ENCODE measurements at regions not wholly inside any gene's neighbourhood (a gene's known extent, or its start where the extent isn't known, plus 50 kb on each side); places are given as distances from the start of the nearest gene placed in this dataset.

- DNase-seq (ENCODE audit: low spot score) = no peak
Observed at GRCh38 chr12:87160848-87161601, 868.2 kb downstream of the C12orf50 start.

- DNase-seq (ENCODE audit: low spot score) = peak; percentile 37
Observed at GRCh38 chr12:87157791-87158190, 871.4 kb downstream of the C12orf50 start.

GRCh38 chr12:87155621-87156020 is 873.6 kb downstream of the C12orf50 start:
- DNase-seq (ENCODE audit: low spot score) = no peak

- no peak for DNase-seq (ENCODE audit: low spot score)
Observed at GRCh38 chr12:87152841-87153528, 876.2 kb downstream of the C12orf50 start.

GRCh38 chr12:87152075-87152474 is 877.1 kb downstream of the C12orf50 start:
- DNase-seq (ENCODE audit: low spot score) = no peak

- DNase-seq (ENCODE audit: low spot score) = no peak
Observed at GRCh38 chr12:87150969-87151662, 878.1 kb downstream of the C12orf50 start.

GRCh38 chr12:87142342-87142741 is 886.2 kb upstream of the MGAT4C start:
- no peak for DNase-seq (ENCODE audit: low spot score)

GRCh38 chr12:87141091-87141490 is 884.9 kb upstream of the MGAT4C start:
- no peak for DNase-seq (ENCODE audit: low spot score)

- DNase-seq (ENCODE audit: low spot score) = no peak
Observed at GRCh38 chr12:87140262-87140661, 884.1 kb upstream of the MGAT4C start.

GRCh38 chr12:87137220-87137619 is 881.0 kb upstream of the MGAT4C start:
- DNase-seq (ENCODE audit: low spot score) = no peak

GRCh38 chr12:87136330-87136976 is 880.3 kb upstream of the MGAT4C start:
- peak; percentile 23 for DNase-seq (ENCODE audit: low spot score)

- DNase-seq (ENCODE audit: low spot score) = no peak
Observed at GRCh38 chr12:87127272-87127671, 871.1 kb upstream of the MGAT4C start.

GRCh38 chr12:87121896-87122295 is 865.7 kb upstream of the MGAT4C start:
- no peak for DNase-seq (ENCODE audit: low spot score)

GRCh38 chr12:87120440-87120839 is 864.2 kb upstream of the MGAT4C start:
- no peak for DNase-seq (ENCODE audit: low spot score)

- DNase-seq (ENCODE audit: low spot score) = no peak
Observed at GRCh38 chr12:87119713-87120112, 863.5 kb upstream of the MGAT4C start.

- no peak for DNase-seq (ENCODE audit: low spot score)
Observed at GRCh38 chr12:87117526-87117925, 861.3 kb upstream of the MGAT4C start.

GRCh38 chr12:87116780-87117179 is 860.6 kb upstream of the MGAT4C start:
- no peak for DNase-seq (ENCODE audit: low spot score)

- peak; percentile 26 for DNase-seq (ENCODE audit: low spot score)
Observed at GRCh38 chr12:87112571-87113345, 856.6 kb upstream of the MGAT4C start.

- no peak for DNase-seq (ENCODE audit: low spot score)
Observed at GRCh38 chr12:87107766-87108165, 851.6 kb upstream of the MGAT4C start.

- no peak for DNase-seq (ENCODE audit: low spot score)
Observed at GRCh38 chr12:87107270-87107669, 851.1 kb upstream of the MGAT4C start.

GRCh38 chr12:87096082-87096585 is 839.9 kb upstream of the MGAT4C start:
- DNase-seq (ENCODE audit: low spot score) = no peak

- DNase-seq (ENCODE audit: low spot score) = no peak
Observed at GRCh38 chr12:87094356-87094755, 838.2 kb upstream of the MGAT4C start.

Data from RKO (cell line).